ENCODE measurements at regions not wholly inside any gene's neighbourhood (a gene's known extent, or its start where the extent isn't known, plus 50 kb on each side); places are given as distances from the start of the nearest gene placed in this dataset.

GRCh38 chr6:140544431-140544830 lies 1170.0 kb upstream of the CITED2 start:
- TF ChIP-seq CTCF (IDR thresholded peaks at IDR 0.05) = no peak
- no peak for TF ChIP-seq EZH2 (IDR thresholded peaks at IDR 0.05)
